Fibroblast of skin of right biceps (primary cell): ENCODE measurements at regions not wholly inside any gene's neighbourhood (a gene's known extent, or its start where the extent isn't known, plus 50 kb on each side); places are given as distances from the start of the nearest gene placed in this dataset.

Experiments used
- DNase-seq: peaks from one replicate; pipeline ENCODE4 v3.0.0-alpha.2; 2013

DNA sequence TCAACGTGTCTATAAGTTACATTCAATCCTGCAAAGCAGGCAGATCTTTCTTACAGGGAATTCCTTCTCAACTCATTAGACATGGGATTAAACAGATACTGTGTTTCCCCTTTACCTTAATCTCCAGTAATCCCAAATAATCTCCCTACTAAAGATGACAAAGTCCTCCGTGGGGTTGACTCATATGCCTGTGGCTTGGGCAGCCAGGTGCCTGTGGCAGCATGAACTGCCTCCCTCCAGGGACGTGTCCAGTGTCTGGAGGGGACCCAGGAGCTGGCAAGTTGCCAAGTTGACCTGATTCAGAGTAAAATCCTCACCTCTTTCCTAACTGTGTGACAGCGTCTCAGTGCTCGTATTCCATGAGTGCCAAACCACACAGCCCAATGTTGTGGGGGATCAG is 94.6 kb upstream of the PTCH1 start:
- DNase-seq = no peak

DNA sequence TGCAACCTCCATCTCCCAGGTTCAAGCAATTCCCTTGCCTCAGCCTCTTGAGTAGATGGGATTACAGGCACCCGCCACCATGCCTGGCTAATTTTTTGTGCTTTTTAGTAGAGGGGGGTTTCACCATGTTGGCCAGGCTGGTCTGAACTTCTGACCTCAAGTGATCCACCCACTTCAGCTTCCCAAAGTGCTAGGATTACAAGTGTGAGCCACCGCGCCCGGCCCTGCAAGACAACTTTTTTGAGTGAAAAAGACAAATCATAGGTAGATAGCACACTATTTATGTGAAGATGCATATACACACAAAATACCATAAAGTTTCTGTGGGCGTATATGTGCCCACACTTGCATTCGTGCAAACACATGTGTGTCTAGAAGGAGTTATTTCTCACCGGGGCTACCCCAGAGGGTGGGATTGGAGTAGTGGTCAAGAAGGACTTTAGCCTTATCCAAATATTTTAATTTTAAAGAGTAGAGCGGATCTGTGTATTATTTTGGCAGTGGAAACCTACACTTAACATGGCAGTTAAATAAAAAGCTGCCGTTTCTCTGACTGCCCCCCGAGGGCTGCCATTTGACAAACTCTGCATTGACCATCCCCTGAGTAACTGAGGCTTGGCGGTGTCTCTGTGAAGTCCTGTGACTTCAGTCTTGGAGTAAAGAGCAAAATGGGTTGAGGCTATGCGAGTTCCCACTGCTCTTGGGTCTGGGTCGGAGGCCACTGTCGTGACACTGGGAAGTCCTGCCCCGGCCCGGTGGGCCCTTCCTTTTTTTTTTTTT is 93.4 kb upstream of the PTCH1 start:
- no peak for DNase-seq

DNA sequence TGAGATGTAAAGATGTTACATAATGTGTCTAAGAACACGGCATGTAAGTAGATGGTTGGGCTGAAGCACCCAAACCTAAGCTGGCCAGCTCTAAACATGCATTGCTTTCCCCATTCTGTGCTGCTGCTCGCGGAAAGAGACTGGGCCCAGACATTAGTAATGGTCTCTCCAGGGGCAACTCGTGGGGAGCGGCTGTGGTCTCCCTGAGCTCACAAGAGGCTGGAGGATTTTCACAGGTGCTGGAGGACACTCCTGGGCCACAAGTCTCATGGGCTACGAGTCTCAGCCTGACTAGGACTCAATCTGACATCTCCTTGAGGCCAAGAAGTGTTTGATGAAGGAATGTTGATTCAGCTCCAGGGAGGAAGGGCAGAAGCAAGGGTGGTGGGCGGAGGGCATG is 92.7 kb upstream of the PTCH1 start:
- DNase-seq = no peak

DNA sequence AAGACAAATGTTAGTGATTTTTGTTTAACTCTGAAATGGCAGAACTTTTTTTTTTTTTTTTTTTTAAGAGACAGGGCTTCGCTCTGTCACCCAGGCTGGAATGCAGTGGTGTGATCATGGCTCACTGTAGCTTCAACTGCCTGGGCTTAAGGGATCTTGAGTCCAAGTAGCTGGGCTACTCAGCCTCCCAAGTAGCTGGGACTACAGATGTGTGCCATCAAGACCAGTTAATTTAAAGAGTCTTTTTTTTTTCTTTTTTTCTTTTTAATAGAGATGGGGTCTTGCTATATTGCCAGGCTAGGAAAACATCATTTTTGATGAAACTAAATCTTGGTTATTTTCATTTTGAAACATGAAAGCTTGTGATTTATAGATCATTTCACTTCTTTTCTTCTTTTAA is 91.6 kb upstream of the PTCH1 start:
- no peak for DNase-seq

DNA sequence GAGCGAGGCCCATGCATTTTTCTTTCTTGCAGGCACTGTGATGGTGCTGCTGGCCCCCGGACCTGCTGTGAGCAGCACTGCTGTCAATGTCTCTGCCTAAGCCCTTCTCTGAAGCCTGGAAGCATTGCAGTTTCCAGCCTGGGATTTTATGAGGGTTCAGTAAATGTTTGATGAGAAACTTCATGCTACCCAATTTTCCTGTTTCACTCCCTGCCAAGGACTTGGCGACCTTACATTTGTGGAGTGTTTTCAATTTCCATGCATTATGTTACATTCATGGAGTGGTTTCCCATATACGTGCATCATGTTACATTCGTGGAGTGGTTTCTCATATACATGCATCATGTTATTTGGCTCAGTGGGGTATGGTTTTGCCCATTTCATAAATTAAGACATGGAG is 90.7 kb upstream of the PTCH1 start:
- no peak for DNase-seq

DNA sequence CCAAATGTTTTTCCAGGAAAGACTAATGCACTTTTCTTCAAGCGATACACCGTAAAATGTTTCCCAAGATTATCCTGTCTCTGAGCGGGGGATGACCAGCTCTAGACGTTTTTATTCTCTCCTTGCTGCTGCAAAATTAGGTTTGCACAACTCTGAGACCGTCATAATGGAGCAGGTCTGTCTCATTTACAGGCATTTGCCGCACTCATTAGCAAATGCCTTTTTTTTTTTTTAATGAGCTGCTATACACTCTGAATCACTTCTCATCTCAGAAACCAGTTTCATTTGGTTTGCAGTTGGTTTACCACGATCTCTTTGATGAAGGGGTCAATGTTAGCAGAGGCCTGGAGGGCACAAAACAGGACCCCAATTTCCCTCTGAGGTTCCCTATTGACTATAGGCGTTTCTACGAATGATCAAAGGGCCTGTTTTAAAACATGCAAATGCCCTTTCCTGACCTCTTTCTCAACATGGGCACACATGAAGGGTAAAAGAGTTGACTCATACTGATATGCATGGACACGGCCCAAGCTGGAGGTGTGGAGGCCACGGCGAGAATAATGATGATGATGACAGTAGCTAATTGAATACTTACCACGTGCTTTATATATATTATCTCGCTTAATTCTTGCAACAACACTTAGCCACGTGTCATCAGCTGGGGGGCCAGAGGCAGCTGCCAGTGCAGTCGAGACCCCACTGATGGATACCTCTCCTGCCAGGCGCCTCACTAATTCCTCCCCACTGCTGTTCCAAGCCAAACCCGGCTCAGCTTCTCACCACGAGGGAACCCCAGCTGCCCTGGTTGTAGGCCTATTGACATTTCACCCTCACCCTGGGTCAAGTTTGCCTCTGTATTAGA is 89.9 kb upstream of the PTCH1 start:
- DNase-seq = no peak

DNA sequence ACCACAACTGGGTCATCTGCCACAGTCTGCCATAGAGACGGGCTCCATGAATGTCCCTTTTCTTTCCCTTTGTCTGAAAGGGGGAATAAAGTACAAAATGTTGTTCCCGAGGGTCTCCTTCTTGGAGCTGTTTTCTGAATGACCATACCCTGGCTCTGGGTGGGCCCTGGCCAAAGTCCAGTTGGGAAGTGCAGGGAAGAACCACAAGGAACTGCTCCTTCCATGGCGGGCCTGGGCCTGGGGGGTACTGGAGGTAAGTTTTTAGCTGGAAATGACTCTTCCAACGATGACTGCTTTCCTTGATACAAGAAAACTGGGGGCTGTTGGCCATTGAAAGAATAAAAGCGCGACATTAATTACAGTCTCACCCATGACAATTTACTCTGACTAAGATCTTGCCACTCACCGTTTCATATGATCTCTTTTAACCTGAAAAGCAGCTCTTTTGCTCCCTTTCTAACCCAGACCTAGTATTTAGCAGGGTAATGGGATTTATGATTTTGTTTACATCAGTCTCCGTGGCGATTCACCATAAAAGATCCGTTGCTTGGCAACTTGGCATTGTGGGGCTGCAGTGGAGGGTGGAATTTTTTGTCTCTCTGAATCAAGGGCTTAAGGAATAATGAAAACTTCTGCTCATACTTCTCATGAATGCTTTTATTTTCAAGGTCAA is 89.2 kb upstream of the PTCH1 start:
- no peak for DNase-seq

DNA sequence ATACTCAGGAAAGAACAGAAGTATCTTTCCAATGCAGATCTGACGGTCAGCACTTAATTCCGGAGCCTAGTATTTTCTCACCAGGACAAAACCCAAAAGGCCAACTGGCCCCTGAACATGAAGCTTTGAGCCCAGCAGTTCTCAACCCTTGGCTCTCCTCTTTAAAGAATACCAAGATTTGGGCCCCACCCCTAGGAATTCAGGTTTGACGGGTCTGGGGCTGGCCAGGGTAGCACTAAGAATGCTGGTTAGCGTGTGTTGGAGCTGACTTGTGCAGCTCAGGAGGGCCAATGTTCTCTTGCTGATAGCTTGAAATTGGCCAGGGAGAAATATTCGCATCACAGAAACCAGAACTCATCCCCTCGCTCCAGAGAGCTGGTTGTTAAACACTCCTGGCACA is 88.3 kb upstream of the PTCH1 start:
- no peak for DNase-seq

DNA sequence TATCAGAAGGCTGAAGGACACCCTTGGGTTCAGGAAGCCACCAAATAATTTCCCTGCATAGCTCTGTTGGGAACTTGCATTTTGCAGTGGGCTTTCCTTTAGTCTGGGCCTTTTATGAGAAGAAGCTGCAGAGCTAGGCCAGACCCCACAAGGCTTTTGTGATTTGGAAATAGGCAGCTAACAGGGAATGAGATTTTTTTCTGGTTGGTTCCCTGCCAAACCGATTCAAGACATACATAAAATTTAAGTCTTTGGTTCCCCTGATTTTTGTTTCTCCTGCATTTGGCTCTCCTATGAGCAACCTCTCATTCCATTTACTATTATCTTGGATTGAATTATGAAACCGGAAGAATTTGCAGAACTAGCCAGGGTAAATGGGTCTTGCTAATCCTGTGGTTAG is 81.5 kb upstream of the PTCH1 start:
- DNase-seq = no peak

DNA sequence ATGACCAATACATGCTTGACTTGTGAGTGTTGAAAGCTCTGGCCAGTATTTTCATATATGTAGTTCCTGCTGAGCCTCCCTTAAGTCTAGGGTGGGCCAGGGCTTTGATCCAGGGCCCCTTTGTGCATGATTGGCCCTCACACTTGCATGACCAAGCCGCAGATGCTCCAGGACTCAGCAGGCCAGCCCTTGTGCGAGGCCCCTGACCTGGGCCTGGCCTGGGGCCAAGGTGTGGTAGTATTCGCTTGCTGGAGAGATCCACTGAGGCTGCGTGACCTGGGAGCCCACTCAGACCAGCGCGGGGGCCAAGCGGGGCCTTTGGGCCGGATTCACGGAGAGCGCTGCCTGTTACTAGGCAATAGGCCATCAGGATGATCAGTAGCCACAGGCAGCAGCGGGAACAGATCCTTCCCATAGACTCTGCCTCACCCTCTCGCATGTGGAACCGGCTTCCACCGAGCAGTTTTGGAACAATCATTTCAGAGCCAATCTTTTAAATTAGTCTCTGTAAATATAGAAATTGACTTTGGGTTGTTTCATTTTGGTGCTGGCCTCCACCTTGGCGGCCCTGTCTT is 79.0 kb upstream of the PTCH1 start:
- DNase-seq = no peak

DNA sequence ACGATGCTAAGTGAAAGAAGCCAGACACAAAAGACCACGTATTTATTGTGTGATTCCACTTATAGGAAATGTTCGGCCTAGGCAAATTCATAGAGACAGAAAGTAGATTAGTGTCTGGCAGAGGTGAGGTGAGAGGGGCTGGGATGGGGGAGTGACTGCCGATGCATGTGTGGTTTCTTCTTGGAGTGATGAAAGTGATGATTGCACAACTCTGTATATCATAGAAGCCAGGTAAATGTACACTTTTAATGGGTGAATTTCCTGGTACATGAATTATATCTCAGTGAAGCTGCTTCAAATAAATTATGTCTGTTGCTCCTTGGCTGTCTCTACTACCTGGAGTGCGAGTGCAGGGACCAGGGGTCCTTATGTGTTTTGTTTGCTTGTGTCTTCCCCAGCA is 76.2 kb upstream of the PTCH1 start:
- no peak for DNase-seq

DNA sequence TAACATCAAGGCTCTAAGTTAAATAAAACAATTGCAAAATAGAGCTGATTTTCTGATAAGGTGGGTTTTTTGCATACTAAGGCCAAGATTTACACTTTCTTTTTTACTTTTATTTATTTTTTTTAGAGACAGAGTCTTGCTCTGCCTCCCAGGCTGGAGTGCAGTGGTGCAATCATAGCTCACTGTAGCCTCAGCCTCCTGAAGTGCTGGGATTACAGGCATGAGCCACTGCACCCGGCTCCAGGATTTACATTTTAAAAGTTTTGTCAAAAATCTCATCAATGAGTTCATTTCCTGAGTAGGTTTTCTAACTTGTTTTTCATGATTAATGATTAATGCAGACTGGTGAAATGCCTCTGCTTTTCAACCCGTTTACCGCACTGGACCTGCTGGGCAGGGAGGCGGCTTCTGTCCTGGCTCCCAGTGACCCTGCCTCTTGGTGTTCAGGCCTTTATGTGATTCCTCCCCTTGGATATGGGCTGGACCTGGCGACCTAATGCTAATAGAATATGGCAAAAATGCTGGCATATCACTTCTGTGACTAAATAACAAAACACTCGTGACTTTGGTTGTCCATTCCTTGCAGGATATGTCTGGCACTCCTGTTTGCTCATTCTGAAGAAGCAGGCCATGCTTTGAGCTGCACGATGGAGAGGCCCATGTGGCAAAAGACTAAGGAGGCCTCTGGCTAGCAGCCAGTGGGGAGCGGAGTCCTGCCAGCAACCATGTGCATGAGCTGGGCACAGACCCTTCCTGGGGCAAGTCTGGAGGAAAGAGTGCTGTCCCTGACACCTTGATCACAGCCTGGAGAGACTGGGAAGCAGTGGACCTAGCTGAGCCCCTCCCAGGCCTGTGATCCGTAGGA is 72.2 kb upstream of the PTCH1 start:
- no peak for DNase-seq

DNA sequence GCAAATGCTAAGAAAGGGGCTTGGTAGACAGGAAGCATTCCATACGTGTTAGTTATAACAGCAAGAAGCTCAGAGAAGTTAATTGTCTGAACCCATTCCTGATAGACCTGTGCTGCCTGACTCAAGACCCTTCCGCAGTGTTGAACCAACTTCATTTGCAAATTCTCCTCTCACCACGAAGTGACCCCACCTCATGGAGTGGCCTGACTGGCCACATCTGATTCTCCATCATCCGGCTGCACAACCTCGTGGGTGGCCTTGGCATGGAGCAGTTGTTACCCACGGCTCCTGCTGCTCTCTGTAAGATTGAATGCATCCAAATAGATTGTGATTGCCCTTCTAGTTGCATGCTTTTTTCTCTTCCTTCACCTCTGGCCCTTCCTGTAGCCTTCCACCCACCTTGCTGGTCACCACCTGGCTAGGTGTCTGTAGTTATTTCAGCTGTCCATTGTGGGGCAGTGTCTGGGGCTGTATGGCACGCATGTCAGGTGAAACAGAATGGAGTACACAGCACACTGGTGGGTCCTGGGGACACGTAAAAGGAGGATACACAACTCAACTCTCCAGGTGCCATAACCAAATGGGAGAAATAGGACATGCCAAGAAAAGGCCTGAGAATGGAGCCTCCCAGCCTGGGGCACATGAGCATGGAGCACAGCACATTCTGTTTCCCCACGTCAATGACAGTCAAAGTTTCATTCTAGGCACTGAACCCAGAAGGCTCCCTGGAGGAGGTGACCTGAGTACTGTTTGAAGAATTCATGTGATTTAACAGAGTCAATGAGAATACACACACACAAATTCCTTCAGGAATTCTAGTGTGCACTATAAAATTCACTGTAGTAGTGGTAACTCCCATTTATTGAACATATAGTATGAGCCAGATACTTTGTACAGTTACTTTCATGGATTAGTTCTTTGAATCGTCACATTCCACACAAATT is 70.5 kb upstream of the PTCH1 start:
- DNase-seq = no peak

DNA sequence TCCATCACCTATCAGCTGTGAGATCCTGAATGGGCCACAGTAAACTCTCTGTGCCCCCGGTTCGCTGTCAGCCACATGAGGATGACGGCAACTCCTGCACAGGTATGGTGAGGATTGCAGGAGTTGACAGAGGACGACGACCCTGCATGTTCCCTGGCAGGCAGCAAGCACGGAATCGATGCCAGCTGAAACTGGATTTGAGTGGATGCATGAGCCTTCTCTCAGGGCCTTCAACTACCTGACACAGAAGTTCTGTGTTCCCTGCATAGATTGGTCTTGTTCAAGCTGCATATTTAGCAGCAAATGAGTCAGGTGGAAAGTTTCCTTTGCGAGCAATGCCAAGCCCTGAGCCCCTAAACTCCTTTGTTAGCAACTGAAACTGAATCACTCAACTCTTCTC is 69.6 kb upstream of the PTCH1 start:
- DNase-seq = no peak

DNA sequence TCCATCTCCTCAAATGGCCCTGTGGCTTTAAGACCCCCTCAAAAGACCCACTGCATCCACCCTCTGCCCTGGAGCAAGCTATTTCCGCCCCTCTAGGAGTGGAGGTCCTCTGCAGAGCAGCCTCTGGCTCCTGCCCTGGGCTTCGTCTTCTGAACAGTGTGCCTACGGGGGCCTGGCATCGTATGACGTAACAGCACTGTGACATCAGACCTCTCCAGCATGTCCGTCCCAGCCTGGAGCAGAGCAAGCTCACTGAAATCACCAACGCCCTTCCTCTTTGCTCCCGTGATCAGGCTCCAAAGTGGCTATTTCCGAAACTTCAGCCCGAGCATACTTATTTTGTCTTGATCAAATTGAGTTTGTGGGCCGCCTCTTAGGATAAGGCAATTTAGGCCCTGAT is 69.1 kb upstream of the PTCH1 start:
- DNase-seq = no peak

DNA sequence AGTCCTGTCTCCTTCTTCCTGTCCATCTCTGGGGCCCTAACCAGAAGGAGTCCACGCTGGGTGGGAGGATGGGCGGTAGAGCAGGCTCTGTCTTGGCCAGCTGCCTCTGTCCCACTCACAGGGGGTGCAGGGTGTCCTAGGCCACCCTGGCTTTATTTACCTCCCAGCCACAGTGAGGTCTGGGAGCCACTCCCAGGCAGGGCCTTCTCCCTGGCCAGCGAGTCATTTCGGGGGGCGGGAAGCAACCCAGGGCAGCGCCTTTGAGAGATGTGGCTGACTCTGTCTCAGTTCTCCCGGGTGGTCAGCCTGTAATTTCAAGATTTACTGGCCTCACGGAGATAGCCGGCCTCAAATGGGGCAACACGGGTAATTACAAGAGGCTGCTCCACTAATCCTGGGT is 67.4 kb upstream of the PTCH1 start:
- no peak for DNase-seq

DNA sequence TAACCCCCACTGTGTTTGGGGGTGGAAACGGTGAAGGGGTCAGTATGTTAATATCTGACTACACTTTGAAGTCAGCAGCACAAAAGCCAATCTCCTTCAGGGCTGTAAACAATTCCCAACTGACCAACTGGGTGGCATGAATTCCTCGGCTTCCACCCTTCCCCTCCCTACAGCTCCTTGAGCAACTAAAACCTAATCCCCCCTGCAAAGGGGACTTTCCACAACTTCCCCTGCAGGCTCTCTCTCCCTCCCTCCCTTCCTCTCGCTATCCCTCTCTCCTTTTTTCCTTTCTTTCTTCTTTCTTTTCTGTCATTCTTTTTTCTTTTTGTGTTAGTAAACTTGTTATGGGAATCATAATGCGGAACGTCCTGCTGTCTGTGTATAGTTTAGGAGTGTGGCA is 65.1 kb upstream of the PTCH1 start:
- DNase-seq = no peak

DNA sequence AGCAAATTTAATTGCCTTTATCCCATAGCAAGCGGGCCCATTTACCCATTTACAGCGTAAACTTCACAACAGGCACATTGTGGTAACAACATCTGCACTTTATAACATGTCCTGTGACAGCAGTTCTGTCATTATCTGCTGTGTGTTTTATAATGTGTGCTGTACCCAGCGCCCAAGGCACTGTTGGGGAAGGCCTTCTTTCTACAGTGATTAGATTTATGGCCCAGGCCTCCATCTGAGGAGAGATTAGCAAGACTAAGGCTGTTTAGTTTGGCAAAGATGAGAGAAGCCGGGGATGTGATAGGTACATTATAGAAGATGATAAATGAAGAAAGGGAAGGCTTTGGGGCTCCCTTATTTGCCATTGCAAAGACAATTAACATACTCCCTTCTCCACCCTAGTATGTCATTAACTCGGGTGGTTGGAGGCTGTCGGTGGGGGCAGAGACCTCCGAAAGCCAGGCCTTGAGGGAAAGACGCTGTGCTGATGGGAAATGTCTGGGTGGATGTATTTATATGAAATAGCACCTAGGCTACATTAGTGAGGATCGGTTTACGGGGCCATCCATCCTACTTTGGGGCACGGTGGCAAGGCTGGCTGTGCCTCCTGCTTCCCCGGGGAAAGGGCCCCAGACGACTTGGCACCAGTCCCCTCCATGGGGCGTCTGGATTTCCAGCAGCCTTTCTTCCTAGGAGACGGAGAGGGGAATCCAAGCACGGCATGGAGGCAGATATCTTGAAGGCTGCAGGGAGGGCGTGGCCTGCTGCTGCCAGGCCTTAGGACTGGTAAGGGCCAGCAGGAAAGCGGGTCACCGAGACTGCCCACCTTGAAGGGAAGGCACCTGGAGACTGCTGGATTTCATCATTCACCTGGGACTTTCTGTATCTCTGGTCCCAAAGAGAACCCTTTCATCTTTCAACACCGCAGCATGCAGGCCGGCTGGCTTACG is 64.3 kb upstream of the PTCH1 start:
- DNase-seq = no peak

DNA sequence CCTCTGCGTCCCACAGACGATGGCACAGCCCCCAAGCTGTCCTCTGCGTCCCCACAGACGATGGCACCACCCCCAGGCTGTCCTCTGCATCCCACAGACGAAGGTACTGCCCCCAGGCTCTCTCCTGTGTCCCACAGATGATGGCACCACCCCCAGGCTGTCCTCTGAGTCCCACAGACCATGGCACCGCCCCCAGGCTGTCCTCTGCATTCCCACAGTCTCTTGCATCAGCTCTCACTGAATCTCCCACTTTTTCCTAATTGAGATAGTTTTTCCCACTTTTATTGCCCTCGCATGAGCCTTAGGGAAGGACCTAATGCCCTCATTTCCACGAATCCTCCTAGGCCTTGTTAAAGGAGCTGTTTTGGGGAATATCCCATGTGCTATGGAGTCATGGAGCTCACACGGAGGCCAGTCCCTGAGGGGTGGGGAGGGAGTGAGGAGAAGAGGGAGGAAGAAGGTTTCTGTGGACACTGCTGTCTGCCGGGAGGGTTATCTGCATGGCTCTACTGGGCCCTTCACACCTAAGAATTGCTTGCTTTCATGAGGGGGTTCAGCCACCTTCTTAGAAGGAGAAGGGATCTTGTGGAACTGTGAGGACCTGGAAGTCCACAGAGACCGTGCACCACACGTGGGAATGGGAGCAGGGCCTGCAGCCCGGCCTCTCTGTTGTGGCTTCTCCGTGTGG is 58.2 kb upstream of the PTCH1 start:
- no peak for DNase-seq

DNA sequence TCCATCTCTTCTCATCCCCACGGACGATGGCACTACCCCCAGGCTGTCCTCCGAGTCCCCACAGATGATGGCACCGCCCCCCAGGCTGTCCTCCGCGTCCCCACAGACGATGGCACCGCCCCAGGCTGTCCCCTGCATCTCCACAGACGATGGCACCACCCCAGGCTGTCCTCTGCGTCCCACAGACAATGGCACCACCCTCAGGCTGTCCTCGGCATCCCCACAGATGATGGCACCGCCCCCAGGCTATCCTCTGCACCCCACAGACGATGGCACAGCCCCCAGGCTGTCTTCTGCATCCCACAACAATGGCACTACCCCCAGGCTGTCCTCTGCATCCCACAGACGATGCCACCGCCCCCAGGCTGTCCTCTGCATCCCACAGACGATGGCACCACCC is 57.4 kb upstream of the PTCH1 start:
- no peak for DNase-seq
